Inflammatory macrophage treated with lipopolysaccharide for 1 hour (primary cell): ENCODE measurements at regions not wholly inside any gene's neighbourhood (a gene's known extent, or its start where the extent isn't known, plus 50 kb on each side); places are given as distances from the start of the nearest gene placed in this dataset.
A peak's percentile ranks its signal among the peaks of the same experiment; 100 is the strongest.
"Not testable (repeated sequence)": the region's sequence is repeated elsewhere in the genome, so short reads cannot be mapped to it uniquely, and the experiment has no call there.

Experiments used
- DNase-seq, 2 donors: peaks; one replicate each; pipeline ENCODE4 v3.0.0-alpha.2; 2020 to 2022

- peak; percentile 21 to 56 for DNase-seq
Measured at GRCh38 chr18:1585881-1586488, 681.3 kb downstream of the ADCYAP1 start.

- DNase-seq = no peak
Measured at GRCh38 chr18:1593091-1593490, 688.4 kb downstream of the ADCYAP1 start.

- peak; percentile 20 to 42 for DNase-seq
Measured at GRCh38 chr18:1595195-1595594, 690.5 kb downstream of the ADCYAP1 start.

- DNase-seq = no peak
Measured at GRCh38 chr18:1599196-1599595, 694.5 kb downstream of the ADCYAP1 start.

- DNase-seq = no peak
Measured at GRCh38 chr18:1604751-1605150, 700.1 kb downstream of the ADCYAP1 start.

GRCh38 chr18:1618364-1618763, 713.7 kb downstream of the ADCYAP1 start:
- DNase-seq = no peak

GRCh38 chr18:1619507-1619906, 714.8 kb downstream of the ADCYAP1 start:
- DNase-seq = no peak

- DNase-seq = no peak
Measured at GRCh38 chr18:1624612-1625011, 719.9 kb downstream of the ADCYAP1 start.

- DNase-seq = no peak
Measured at GRCh38 chr18:1627494-1627893, 722.8 kb downstream of the ADCYAP1 start.

- DNase-seq = peak; percentile 74 to 84
Measured at GRCh38 chr18:1648712-1649111, 744.0 kb downstream of the ADCYAP1 start.

- DNase-seq = peak in 1 of 2 donors; percentile 3
Measured at GRCh38 chr18:1652018-1652417, 747.3 kb downstream of the ADCYAP1 start.

GRCh38 chr18:1653873-1654272, 749.2 kb downstream of the ADCYAP1 start:
- DNase-seq = no peak

GRCh38 chr18:1657876-1658275, 753.2 kb downstream of the ADCYAP1 start:
- DNase-seq = no peak

- no peak for DNase-seq
Measured at GRCh38 chr18:1658908-1659566, 754.4 kb downstream of the ADCYAP1 start.

GRCh38 chr18:1663879-1664705, 759.4 kb downstream of the ADCYAP1 start:
- DNase-seq = peak; percentile 25 to 82

- DNase-seq = no peak
Measured at GRCh38 chr18:1665079-1665478, 760.4 kb downstream of the ADCYAP1 start.

- DNase-seq = no peak
Measured at GRCh38 chr18:1668279-1668678, 763.6 kb downstream of the ADCYAP1 start.

GRCh38 chr18:1671710-1672109, 767.0 kb downstream of the ADCYAP1 start:
- not testable (repeated sequence) for DNase-seq

- no peak for DNase-seq
Measured at GRCh38 chr18:1676387-1676786, 771.7 kb downstream of the ADCYAP1 start.

GRCh38 chr18:1680108-1680507, 775.4 kb downstream of the ADCYAP1 start:
- no peak for DNase-seq

- DNase-seq = no peak
Measured at GRCh38 chr18:1691863-1692262, 787.2 kb downstream of the ADCYAP1 start.

- DNase-seq = no peak
Measured at GRCh38 chr18:1708006-1708405, 803.3 kb downstream of the ADCYAP1 start.

- no peak for DNase-seq
Measured at GRCh38 chr18:1710114-1710513, 805.4 kb downstream of the ADCYAP1 start.

GRCh38 chr18:1732143-1732542, 827.5 kb downstream of the ADCYAP1 start:
- DNase-seq = no peak
